ENCODE measurements at regions not wholly inside any gene's neighbourhood (a gene's known extent, or its start where the extent isn't known, plus 50 kb on each side); places are given as distances from the start of the nearest gene placed in this dataset.

DNA sequence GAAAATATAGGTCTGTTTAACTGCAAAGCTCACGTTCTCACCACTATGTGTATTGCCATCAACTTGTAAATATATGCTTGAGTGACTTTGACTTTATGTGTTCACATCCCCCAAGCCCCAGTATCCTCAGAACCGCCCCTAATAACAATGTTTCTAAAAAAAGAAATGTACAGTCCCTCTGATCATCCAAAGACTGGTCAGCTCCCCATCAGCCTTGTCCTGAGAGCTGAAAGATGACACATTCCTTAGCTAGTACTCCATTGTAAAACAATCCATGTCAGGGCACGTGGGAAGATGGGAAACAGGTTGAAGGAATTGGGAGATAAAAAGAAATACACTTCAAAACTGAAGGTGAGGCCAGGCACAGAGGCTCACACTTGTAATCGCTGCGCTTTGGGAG is 279.4 kb upstream of the WWC1 start:
- H3K4me3 ChIP-seq (ENCODE audit: low read length), result no peak overlapping the region
- no peak for TF ChIP-seq ZNF274 (IDR thresholded peaks at IDR 0.05; ENCODE audit: low read depth, low read length)

- no peak for TF ChIP-seq ZNF274 (IDR thresholded peaks at IDR 0.05; ENCODE audit: low read depth, low read length)
- H3K4me3 ChIP-seq (ENCODE audit: low read length), result no peak overlapping the region
These were observed 277.9 kb upstream of the WWC1 start for GRCh38 chr5:168013546-168013945.

GRCh38 chr5:168014433-168015123 is 276.9 kb upstream of the WWC1 start:
- TF ChIP-seq ZNF274 (IDR thresholded peaks at IDR 0.05; ENCODE audit: low read depth, low read length), result no peak
- H3K4me3 ChIP-seq (ENCODE audit: low read length), result no peak overlapping the region

GRCh38 chr5:168015506-168015905 is 275.9 kb upstream of the WWC1 start:
- no peak for TF ChIP-seq ZNF274 (IDR thresholded peaks at IDR 0.05; ENCODE audit: low read depth, low read length)
- H3K4me3 ChIP-seq (ENCODE audit: low read length), result no peak overlapping the region

DNA sequence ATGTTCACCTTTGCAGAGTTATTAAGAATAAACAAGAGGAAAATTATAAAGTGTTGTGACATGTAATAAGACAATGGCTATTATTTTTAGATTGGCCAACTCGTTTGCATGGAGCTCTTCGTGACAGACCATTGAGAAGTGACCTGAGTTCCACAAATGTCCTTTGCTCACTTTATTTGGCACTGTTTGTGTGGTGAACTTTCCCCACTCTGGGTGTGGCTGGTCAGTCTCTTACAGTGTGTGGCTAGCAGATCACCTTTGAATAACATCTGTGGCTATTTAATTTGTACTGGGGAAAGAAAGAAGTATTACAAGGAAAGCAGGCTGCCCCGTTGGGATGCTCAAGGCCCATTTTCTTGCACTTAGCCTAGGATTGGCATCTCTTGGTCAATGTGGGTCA is 274.1 kb upstream of the WWC1 start:
- no peak for TF ChIP-seq ZNF274 (IDR thresholded peaks at IDR 0.05; ENCODE audit: low read depth, low read length)
- H3K4me3 ChIP-seq (ENCODE audit: low read length), result no peak overlapping the region

- no peak for TF ChIP-seq ZNF274 (IDR thresholded peaks at IDR 0.05; ENCODE audit: low read depth, low read length)
- H3K4me3 ChIP-seq (ENCODE audit: low read length), result no peak overlapping the region
These were observed 272.3 kb upstream of the WWC1 start for GRCh38 chr5:168019143-168019542.

DNA sequence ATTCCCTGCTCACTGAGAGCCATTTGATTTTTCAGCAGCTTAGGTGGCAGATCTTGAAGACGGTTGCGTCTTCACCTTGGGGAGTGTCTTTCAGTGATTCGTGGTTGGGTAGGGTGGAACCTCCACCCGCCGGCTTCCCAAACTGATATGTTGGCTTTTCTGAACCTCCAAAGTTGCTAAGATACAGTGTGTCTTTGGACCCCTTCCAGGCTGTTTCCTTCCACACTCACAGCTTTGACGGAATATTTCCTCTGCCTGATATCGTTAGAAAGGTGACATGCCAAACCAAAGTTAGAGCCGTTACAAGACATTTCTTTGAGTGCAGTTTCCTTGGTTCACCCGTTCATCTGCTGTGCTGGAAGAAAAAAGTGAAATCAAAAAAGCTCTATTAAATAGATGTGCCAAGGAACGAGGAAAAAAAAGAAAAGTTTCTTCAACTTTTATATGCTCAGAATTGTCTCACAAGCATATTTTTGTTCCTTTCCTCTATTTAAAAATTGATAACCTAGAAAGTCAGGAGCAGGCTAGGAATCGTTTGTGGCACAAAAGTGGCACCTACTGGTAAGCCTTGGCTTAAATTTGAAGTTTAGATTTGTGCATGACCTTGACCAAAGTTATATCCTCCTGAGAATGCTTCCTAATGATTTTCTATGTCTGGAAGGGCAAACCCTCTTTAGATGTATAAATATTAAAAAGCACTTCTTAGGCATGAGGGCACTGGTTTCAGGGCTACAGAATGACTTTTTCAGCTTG is 270.7 kb upstream of the WWC1 start:
- TF ChIP-seq ZNF274 (IDR thresholded peaks at IDR 0.05; ENCODE audit: low read depth, low read length), result no peak
- no peak overlapping the region for H3K4me3 ChIP-seq (ENCODE audit: low read length)

DNA sequence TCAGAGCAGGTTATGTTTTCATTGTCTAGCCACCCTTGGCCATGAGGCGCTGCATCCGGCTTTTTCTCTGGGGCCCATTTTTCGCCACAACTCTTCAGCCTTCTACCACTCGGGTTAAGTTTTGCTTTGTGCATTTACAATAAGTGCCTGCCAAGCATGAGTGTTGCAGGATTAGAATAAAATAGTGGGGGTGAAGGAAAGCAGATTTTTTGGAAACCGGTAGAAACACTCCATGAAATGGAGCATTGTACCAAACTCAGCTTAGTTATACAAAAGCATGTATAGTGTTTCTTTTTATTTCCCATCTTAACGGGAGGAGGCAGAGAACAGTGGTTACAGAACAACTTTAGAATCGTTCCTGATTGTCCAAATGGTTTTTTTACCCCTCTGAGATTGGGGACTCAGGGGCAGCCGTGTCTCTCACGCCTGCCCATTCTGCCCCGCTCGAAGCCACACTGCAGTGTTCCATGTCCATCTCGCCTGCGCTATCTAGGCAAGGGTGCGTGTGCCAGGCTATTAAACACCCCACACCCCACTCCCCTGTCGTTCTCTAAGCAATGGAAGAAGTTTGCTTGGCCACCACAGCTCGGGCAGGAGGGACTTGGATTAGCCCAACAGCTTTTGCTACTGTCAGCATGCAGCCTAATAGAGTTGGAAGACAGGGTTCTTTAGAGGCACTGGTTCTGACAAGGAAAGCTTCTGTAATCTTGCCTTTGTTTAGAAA is 268.8 kb upstream of the WWC1 start:
- TF ChIP-seq ZNF274 (IDR thresholded peaks at IDR 0.05; ENCODE audit: low read depth, low read length), result no peak
- no peak overlapping the region for H3K4me3 ChIP-seq (ENCODE audit: low read length)

- no peak for TF ChIP-seq ZNF274 (IDR thresholded peaks at IDR 0.05; ENCODE audit: low read depth, low read length)
- H3K4me3 ChIP-seq (ENCODE audit: low read length), result no peak overlapping the region
These were observed 268.3 kb upstream of the WWC1 start for GRCh38 chr5:168023191-168023590.

DNA sequence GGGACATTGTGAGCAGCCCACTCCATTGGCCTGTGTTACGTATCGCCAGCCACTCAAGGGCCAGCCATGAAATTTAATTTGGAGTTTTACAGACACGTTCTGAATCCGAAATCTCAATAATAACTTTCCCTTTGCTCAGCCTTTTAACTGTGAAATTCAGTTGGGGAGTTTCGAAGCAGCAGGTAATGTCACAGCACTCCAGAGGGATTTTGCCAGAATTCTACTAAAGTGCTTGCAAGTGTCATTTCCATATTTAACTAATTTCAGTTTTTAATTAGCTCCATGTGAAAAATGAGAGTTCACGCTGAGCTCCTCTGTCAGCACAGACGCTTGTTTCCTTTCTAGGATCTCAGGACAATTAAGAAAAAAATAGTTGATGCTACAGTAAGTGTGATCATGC is 267.1 kb upstream of the WWC1 start:
- no peak overlapping the region for H3K4me3 ChIP-seq (ENCODE audit: low read length)
- no peak for TF ChIP-seq ZNF274 (IDR thresholded peaks at IDR 0.05; ENCODE audit: low read depth, low read length)

- no peak for TF ChIP-seq ZNF274 (IDR thresholded peaks at IDR 0.05; ENCODE audit: low read depth, low read length)
- no peak overlapping the region for H3K4me3 ChIP-seq (ENCODE audit: low read length)
These were observed 264.4 kb upstream of the WWC1 start for GRCh38 chr5:168027007-168027406.

GRCh38 chr5:168030912-168031311 is 260.5 kb upstream of the WWC1 start:
- H3K4me3 ChIP-seq (ENCODE audit: low read length), result no peak overlapping the region
- TF ChIP-seq ZNF274 (IDR thresholded peaks at IDR 0.05; ENCODE audit: low read depth, low read length), result no peak

DNA sequence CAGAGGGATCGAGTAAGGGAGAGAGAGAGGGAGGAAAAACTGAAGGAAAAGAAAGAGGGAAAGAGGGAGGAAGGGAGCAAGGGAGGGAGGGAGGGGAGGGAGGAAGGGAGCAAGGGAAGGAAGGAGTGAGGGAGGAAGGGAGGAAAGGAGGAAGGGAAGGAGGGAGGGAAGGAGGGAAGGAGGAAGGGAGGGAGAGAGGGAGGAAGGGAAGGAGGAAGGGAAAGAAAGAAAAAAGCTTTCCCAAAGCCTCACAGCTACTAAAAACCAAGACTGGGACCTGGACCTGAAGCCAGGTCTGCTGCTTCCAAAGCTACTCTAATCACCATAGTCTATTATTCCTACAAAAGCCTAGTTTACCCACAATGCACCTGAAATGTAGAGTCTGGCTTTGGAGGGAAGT is 259.8 kb upstream of the WWC1 start:
- no peak for TF ChIP-seq ZNF274 (IDR thresholded peaks at IDR 0.05; ENCODE audit: low read depth, low read length)
- no peak overlapping the region for H3K4me3 ChIP-seq (ENCODE audit: low read length)

GRCh38 chr5:168039039-168039438 is 252.4 kb upstream of the WWC1 start:
- H3K4me3 ChIP-seq (ENCODE audit: low read length), result no peak overlapping the region
- TF ChIP-seq ZNF274 (IDR thresholded peaks at IDR 0.05; ENCODE audit: low read depth, low read length), result no peak
